ENCODE measurements at regions not wholly inside any gene's neighbourhood (a gene's known extent, or its start where the extent isn't known, plus 50 kb on each side); places are given as distances from the start of the nearest gene placed in this dataset.
"Not testable (repeated sequence)": the region's sequence is repeated elsewhere in the genome, so short reads cannot be mapped to it uniquely, and the experiment has no call there.

GRCh38 chr4:151866592-151866918, 105.7 kb upstream of the GATB start:
- intact Hi-C loops (cut with micrococcal nuclease): no loop called here

GRCh38 chr4:151865744-151866591, 105.2 kb upstream of the GATB start:
- intact Hi-C loops (cut with micrococcal nuclease): no loop called here

DNA sequence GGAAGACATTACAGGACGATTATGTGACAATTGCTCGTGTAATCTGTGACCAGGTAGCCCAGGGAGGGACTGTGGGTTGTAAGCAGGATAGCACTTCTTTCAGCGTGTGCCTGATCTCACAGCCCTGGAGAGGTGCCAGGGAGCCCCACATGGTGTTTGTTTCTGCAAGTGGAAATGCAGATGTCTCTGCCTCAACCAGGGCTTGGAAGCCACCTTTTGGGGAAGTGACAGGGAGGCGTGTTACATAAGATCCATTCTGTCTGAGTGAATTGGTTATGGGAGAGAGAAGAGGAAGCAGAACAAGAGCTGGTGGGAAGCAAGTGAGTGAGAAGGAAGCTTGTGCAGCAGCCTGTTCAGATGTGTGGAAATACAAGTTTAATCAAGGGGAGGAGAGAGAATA, 104.5 kb upstream of the GATB start:
- intact Hi-C loops (cut with micrococcal nuclease): no loop called here

DNA sequence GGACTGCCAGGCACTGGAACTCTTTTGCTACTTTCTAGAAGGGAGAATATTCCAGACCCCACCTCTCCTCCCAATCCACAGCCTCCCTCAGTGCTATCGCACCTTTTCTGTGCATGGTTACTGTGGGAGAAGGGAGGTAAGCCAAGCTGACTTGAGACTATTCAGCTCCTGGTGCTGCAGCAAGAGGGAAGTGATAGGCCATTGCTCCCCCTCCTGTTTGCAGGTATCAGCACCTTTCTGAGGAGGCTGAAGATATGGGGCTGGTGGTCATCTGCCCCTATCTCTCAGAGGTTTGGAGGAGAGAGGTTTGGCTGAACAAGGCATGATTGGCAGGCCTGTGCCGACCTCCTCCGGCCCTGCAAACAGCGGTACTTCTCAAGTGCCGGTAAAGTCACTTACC, 103.3 kb upstream of the GATB start:
- intact Hi-C loops (cut with micrococcal nuclease): no loop called here

GRCh38 chr4:151862766-151863165, 102.0 kb upstream of the GATB start:
- intact Hi-C loops (cut with micrococcal nuclease): no loop called here

- intact Hi-C loops (cut with micrococcal nuclease): no loop called here
Measured at GRCh38 chr4:151860561-151861093, 99.8 kb upstream of the GATB start.

DNA sequence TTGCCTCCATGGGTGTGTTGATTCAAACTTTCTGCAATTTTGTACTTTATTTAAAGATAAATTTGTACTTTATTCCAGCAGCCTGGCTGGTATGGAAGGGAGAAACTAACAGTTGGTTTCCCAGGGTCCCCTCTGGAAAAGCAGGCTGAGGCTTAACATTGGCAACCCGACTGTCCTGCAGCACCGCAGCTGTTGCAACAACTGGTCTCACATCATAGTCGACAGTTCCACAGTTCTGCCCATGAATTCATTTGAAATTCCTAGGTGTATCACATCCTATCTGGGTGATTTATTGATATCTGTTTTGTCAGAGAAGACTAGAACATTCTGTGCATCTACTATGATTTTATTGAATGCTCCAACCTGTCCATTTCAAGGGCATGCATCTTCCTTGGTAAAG, 98.8 kb upstream of the GATB start:
- intact Hi-C loops (cut with micrococcal nuclease): no loop called here

GRCh38 chr4:151858356-151858755, 97.5 kb upstream of the GATB start:
- intact Hi-C loops (cut with micrococcal nuclease): no loop called here

DNA sequence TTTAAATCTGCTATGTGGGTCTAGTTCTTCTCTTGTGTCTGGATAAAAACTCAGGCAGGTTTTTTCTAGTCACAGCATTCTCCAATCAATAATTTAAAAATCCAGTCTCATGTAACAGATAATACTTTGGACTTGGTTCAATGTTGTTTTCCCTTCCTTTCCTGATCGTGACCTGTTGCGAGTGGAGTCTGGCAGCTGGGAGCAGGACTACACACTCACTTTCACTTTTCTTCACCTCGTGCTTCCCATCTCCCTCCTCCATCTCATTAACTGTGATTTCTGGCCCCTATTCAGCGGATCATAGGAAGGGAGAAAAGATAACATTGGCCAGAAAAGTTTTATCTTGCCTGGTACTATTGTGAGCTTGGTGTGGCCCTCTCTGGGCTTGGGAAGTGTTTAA, 96.6 kb upstream of the GATB start:
- intact Hi-C loops (cut with micrococcal nuclease): no loop called here

- intact Hi-C loops (cut with micrococcal nuclease): no loop called here
Measured at GRCh38 chr4:151855747-151856146, 94.9 kb upstream of the GATB start.

DNA sequence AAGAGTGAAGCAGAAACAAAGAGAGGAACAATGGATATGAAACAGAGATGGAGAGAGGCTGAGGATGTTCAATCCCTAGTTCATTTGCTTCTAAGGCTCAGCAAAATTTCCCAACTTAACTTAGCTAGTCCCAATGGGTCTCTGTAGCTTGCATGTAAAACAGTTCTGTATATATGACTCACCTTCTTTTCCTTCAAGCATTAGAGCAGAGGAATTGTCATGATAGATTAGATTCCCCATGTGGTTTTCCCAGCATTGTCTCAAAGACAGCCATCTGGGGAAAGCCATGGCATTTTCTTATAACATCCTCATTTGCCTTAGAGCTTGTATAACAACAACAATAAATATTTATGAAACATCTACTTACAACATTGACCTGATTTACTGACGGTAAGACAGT, 93.9 kb upstream of the GATB start:
- intact Hi-C loops (cut with micrococcal nuclease): no loop called here

- intact Hi-C loops (cut with micrococcal nuclease): no loop called here
Measured at GRCh38 chr4:151853034-151853433, 92.2 kb upstream of the GATB start.

- intact Hi-C loops (cut with micrococcal nuclease): no loop called here
Measured at GRCh38 chr4:151852202-151852601, 91.4 kb upstream of the GATB start.

DNA sequence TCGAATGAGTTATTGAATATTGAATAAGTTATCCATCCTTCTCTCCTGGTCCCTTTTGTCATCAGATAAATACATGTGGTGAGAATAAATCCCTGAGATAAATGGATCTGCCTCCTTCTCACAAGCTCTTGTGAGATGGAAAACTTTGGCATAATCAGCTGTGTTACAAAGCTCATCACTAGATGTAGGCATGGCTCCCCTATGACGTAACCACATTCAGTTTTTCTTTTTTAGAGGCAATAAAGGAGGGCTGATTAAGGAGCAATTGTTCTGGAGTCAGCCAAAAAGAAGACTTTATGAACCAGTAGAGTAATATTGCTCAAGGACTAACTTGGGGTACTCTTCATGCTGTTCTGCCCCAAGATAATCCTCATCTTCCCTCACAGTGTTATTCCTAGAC, 90.5 kb upstream of the GATB start:
- intact Hi-C loops (cut with micrococcal nuclease): no loop called here

- intact Hi-C loops (cut with micrococcal nuclease): no loop called here
Measured at GRCh38 chr4:151850791-151851213, 90.0 kb upstream of the GATB start.

DNA sequence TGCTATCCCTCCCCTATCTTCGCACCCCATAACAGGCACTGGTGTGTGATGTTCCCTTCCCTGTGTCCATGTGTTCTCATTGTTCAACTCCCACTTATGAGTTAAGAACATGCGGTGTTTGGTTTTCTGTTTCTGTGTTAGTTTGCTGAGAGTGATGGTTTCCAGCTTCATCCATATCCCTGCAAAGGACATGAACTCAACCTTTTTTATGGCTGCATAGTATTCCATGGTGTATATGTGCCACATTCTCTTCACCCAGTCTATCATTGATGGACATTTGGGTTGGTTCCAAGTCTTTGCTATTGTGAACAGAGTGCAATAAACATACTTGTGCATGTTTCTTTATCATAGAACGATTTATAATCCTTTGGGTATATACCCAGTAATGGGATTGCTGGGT, 84.7 kb upstream of the GATB start:
- intact Hi-C loops (cut with micrococcal nuclease): not testable (repeated sequence)

DNA sequence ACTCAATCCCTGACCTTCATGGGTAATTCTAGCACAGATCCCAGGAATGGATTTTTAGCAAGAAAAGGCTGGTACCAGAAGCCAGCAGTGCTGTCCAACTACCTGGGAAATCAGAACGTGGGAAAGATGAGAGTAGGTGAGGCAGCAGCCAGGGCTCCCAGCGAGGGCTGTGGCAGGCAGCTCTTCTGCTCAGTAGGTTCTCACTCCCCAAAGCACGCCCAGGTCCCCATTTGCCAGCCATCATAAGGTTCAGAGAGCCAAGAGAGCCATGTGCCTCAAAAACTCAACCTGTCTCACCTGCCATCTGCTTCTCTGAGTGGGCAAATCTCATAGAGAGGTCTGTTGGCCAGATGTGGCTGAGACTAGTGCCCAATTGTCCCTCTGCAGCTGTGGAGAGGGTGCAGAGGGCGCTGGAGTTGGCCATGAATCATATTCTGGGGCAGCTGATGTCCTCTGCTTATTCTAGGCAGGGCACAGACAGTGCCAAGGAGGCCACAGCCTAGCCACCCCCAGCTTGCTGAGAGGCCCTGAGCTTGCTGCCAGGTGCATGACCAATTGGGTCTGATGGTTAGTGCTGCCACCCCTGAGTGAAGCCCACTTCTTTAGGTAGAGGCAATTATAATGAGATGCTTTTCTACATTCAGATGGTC, 81.7 kb upstream of the GATB start:
- intact Hi-C loops (cut with micrococcal nuclease): no loop called here

DNA sequence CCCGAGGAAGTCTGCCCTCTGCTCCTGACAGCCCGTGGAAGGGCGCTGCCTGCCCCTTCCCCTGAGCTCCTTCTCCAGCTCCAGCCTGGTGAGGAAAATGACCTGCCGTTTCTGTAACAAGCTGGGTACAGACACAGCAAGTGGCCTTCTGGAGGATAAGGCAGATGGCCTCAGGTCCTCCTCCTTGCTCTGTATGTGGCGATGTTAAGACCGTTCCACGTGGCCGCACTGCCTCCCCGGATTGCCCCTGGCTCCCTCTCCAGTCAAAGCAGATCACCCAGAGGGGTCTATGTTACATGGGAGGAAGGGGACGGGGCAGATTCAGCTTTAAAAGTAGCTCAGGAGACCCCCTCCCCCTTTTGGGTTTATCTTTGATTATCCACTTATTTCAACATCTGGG, 80.3 kb upstream of the GATB start:
- intact Hi-C loops (cut with micrococcal nuclease): no loop called here

DNA sequence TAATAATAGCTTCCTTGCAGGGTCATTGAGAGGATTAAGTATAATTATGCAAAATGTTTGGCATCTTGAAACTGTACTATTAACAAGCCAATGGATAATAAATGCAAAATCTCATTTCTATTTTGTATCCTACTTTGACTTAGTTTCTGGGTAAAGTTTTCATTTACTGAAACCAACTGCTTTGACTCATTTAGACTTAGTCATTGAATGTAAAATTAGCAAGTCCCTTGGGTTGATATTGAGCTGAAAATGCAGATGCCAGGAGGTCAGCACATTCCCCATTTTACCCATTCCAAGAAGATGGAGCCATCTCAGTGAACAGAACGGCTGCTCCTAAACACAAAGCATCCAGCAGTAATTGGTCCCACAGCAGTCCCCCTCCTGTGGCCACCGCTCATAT, 74.7 kb upstream of the GATB start:
- intact Hi-C loops (cut with micrococcal nuclease): no loop called here

DNA sequence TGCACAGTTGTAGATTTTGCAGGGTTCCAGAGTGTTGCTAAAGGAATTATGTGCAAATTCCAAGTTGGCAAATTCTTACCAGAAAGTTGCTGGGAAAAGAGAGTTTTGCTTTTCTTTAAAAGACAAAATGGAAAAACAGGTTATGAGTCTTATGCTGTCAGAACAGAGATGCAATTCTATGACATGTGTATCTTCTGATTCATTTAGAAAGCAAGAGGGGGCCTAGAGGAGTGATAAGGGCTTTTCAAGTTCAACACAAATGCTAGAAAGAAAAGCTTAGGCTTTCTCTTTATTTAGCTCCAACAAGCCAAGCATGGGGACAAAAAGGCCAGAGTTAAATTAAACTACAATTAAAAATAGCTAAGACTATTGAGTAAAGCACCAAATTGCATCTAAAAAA, 72.4 kb upstream of the GATB start:
- intact Hi-C loops (cut with micrococcal nuclease): no loop called here

DNA sequence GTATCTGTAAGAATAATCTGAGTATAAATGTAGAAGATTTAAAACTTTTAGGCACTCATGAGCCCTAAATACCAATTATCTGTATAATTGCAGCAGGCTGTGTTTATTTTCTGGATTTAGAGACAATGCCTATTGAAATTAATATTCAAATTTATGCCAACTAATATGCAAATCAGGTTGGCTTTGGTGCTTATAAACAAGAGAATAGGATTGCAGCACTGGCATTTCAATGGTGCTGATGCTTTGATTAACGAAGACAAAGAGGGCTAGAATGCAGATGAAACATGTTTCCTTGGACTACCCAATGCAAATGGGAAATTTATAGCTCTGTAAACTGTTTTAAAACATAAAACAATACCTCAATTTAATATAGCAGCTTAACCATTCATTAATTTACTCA, 70.7 kb upstream of the GATB start:
- intact Hi-C loops (cut with micrococcal nuclease): no loop called here

GRCh38 chr4:151830168-151830567, 69.4 kb upstream of the GATB start:
- intact Hi-C loops (cut with micrococcal nuclease): no loop called here

DNA sequence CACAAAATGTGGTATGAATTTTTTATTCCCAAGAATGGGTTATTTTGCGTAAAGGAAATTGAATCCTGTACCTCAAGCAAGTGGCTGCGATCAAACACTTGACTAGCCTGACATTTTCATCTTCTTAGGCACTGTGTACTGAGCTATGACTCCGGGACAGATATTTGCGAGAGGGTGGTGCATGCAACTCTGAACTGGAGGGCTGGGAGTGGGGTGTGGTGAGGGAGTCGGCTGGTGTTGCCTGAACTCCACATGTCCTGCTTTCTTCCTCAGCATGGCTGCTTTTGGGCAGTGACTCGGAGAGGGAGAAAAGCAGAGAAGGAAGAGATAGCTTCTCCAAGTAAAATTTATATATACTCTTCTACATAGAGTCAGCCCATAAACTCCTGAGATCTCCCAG, 68.5 kb upstream of the GATB start:
- intact Hi-C loops (cut with micrococcal nuclease): no loop called here
